ENCODE measurements at regions not wholly inside any gene's neighbourhood (a gene's known extent, or its start where the extent isn't known, plus 50 kb on each side); places are given as distances from the start of the nearest gene placed in this dataset.

DNA sequence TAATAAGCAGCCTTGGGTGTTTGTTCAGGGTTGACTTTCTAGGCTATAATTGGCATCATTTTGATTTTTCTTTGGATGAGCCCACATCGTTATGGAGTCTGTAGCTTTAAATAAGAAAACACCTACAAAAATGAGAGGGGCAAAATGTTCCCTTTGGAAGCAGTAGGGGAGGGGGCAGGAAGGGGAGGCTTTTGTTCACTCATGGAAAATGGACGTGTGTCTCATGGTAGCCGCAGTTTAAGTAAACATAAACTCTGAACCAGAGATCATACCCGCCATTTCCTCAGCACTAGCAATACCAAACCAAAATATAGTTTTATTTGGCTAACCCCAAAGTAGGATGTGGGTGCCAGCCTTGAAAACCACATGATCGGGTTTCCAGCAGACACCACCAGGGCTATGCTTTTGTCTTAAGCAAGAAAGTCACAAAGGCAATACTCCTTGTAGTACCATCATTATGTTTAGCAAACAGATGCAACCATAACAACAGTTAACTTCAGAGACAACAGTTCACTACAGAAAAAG, 572.5 kb upstream of the JAG1 start:
- DNase-seq (ENCODE audit: low read depth), result no peak
- no peak overlapping the region for H3K4me3 ChIP-seq (ENCODE audit: low read length)
- TF ChIP-seq, protein P1, sequence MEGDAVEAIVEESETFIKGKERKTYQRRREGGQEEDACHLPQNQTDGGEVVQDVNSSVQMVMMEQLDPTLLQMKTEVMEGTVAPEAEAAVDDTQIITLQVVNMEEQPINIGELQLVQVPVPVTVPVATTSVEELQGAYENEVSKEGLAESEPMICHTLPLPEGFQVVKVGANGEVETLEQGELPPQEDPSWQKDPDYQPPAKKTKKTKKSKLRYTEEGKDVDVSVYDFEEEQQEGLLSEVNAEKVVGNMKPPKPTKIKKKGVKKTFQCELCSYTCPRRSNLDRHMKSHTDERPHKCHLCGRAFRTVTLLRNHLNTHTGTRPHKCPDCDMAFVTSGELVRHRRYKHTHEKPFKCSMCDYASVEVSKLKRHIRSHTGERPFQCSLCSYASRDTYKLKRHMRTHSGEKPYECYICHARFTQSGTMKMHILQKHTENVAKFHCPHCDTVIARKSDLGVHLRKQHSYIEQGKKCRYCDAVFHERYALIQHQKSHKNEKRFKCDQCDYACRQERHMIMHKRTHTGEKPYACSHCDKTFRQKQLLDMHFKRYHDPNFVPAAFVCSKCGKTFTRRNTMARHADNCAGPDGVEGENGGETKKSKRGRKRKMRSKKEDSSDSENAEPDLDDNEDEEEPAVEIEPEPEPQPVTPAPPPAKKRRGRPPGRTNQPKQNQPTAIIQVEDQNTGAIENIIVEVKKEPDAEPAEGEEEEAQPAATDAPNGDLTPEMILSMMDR (IDR thresholded peaks at IDR 0.05; ENCODE audit: insufficient read depth, low read depth, low read length, missing control alignments), result no peak

- H3K4me3 ChIP-seq (ENCODE audit: low read length), result no peak overlapping the region
- no peak for DNase-seq (ENCODE audit: low read depth)
- TF ChIP-seq, protein P1 (IDR thresholded peaks at IDR 0.05; ENCODE audit: insufficient read depth, low read depth, low read length, missing control alignments), result no peak
Measured at GRCh38 chr20:11247046-11248010, 573.5 kb upstream of the JAG1 start.

GRCh38 chr20:11248011-11248409, 574.2 kb upstream of the JAG1 start:
- no peak overlapping the region for H3K4me3 ChIP-seq (ENCODE audit: low read length)
- no peak for DNase-seq (ENCODE audit: low read depth)
- TF ChIP-seq, protein P1 (IDR thresholded peaks at IDR 0.05; ENCODE audit: insufficient read depth, low read depth, low read length, missing control alignments), result no peak

DNA sequence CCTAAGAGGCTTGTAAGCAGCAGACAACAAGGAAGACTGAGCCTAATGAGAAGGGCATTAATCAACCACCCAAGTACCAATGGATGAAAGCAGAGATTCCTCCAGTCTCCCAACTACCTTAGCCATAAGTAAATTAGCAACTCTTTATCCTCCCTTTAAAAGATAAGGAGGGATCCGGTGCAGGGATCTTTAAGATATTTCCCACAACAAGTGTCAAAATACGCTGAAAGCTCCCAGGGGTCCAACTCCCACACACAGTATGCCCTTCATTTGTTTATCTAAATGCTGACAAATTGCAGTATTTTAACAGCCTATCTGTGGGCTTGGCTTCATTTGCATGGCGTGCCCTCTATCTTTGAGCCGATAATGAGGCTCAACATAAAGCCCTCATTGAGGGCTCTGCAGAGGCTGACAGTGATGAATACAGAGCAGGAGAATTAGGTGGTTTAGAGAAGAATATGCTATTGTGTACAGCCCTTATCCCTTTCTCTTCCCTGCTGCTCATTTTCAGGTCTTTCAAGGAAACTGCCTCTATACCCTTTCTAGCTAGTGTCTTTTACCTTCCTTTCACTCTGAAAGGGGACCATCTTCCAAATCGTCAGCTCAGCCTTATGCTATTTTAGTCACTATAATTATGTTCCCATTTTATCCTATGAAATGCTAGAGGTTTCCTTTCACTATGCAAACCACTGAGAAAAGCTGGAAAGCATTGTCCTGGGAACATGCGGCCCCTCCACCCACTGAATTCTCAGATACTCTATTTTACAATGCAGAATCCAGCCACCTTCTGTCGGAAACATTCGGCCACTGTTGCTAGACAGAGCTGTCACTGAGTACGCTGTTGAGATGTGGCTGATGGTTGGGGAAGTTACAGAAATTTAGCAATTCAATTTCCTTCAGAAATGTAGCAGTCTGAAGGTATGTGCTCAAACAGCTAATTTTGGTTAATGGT, 575.2 kb upstream of the JAG1 start:
- no peak overlapping the region for H3K4me3 ChIP-seq (ENCODE audit: low read length)
- no peak for DNase-seq (ENCODE audit: low read depth)
- TF ChIP-seq, protein P1 (IDR thresholded peaks at IDR 0.05; ENCODE audit: insufficient read depth, low read depth, low read length, missing control alignments), result no peak

- TF ChIP-seq, protein P1 (IDR thresholded peaks at IDR 0.05; ENCODE audit: insufficient read depth, low read depth, low read length, missing control alignments), result no peak
- DNase-seq (ENCODE audit: low read depth), result no peak
- no peak overlapping the region for H3K4me3 ChIP-seq (ENCODE audit: low read length)
Measured at GRCh38 chr20:11249683-11250082, 575.9 kb upstream of the JAG1 start.

DNA sequence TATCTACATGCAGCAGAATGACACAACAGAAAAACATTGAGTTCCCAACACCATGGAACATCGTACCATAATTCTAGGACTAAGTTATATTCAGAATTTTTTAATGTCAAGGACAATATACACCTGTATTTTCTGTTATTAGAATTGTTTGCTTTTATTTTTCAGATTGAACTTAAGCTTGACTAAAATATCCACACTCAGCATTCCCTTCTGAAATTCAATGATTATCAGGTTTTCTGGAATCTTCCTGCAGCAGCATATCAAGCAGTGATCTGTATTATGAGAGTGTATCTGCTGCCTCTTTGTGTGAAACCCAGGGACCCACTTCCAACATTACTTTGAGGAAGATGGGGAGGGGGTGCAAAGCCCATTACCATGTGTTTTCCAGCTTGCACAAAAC, 578.6 kb upstream of the JAG1 start:
- TF ChIP-seq, protein P1 (IDR thresholded peaks at IDR 0.05; ENCODE audit: insufficient read depth, low read depth, low read length, missing control alignments), result no peak
- no peak overlapping the region for H3K4me3 ChIP-seq (ENCODE audit: low read length)
- DNase-seq (ENCODE audit: low read depth), result no peak

Measured in epithelial cell of esophagus (primary cell).